Neural cell (in vitro differentiated cells): ENCODE measurements at regions not wholly inside any gene's neighbourhood (a gene's known extent, or its start where the extent isn't known, plus 50 kb on each side); places are given as distances from the start of the nearest gene placed in this dataset.

Experiments
- H2AFZ ChIP-seq: fragments of 200-600, 300-800 bp; sonication (generic), shearing (Covaris generic); 2 replicates; pipeline ENCODE4 v1.6.0; 2014; ENCODE audit warnings: low read depth, mild to moderate bottlenecking, antibody characterized with exemption, low read length, moderate library complexity
- H3F3A ChIP-seq: fragments of 200-600 bp; shearing (Covaris generic); 2 replicates; pipeline ENCODE4 v1.6.1; 2016; ENCODE audit warnings: mild to moderate bottlenecking, moderate library complexity, mixed read lengths, antibody characterized with exemption, low read length; ENCODE audit not compliant: insufficient read depth, poor library complexity, severe bottlenecking
- H3K27ac ChIP-seq: fragments of 200-600, 300-800 bp; sonication (generic), shearing (Covaris generic); 2 replicates; pipeline ENCODE4 v1.5.1; 2014; ENCODE audit warnings: mild to moderate bottlenecking, low read length, moderate library complexity
- H3K27me3 ChIP-seq: fragments of 300-800, 200-600 bp; sonication (generic), shearing (Covaris generic); 2 replicates; pipeline ENCODE4 v1.6.0; 2014; ENCODE audit warnings: mild to moderate bottlenecking, low read depth, low read length, moderate library complexity; ENCODE audit not compliant: insufficient read depth
- H3K36me3 ChIP-seq: fragments of 300-800, 200-600 bp; sonication (generic), shearing (Covaris generic); 2 replicates; pipeline ENCODE4 v1.5.1; 2014; ENCODE audit warnings: mild to moderate bottlenecking, antibody characterized with exemption, low read length, moderate library complexity; ENCODE audit not compliant: insufficient read depth
- H3K4me2 ChIP-seq: fragments of 300-800, 200-600 bp; sonication (generic), shearing (Covaris generic); 2 replicates; pipeline ENCODE4 v1.6.0; 2014; ENCODE audit warnings: mild to moderate bottlenecking, low read length
- H3K4me3 ChIP-seq: fragments of 300-800, 200-600 bp; sonication (generic), shearing (Covaris generic); 2 replicates; pipeline ENCODE4 v1.5.1; 2014; ENCODE audit warnings: mild to moderate bottlenecking, low read length, moderate library complexity
- H3K79me2 ChIP-seq: fragments of 200-600 bp; shearing (Covaris generic); replicated peaks from 2 replicates; pipeline ENCODE4 v1.6.0; 2014; ENCODE audit warnings: mild to moderate bottlenecking, low read length, moderate library complexity; ENCODE audit not compliant: insufficient read depth
- H3K9ac ChIP-seq: fragments of 300-800, 200-600 bp; sonication (generic), shearing (Covaris generic); 2 replicates; pipeline ENCODE4 v1.6.1; 2016; ENCODE audit warnings: mild to moderate bottlenecking, low read length, mixed read lengths
- H3K9me2 ChIP-seq: fragments of 200-600 bp; shearing (Covaris generic); 2 replicates; pipeline ENCODE4 v1.6.1; 2016; ENCODE audit warnings: mild to moderate bottlenecking, low read length, mixed read lengths; ENCODE audit not compliant: insufficient read depth
- H3K9me3 ChIP-seq: fragments of 200-600, 300-800 bp; sonication (generic), shearing (Covaris generic); 2 replicates; pipeline ENCODE4 v1.6.1; 2016; ENCODE audit warnings: mild to moderate bottlenecking, mixed run types, low read length, moderate library complexity, mixed read lengths
- H4K20me1 ChIP-seq: fragments of 200-600 bp; shearing (Covaris generic); 2 replicates; pipeline ENCODE4 v1.6.1; 2016; ENCODE audit warnings: mild to moderate bottlenecking, mixed run types; ENCODE audit not compliant: insufficient read depth
- CTCF ChIP-seq: fragments of 450-650 bp; IDR thresholded peaks from 2 replicates; pipeline ENCODE4 v1.5.1; 2014; ENCODE audit warnings: antibody characterized with exemption, mild to moderate bottlenecking, moderate library complexity; ENCODE audit not compliant: poor library complexity, severe bottlenecking
- EP300 ChIP-seq: fragments of 450-650 bp; conservative IDR thresholded peaks from 2 replicates; pipeline ENCODE4 v1.6.1; 2014; ENCODE audit warnings: antibody characterized with exemption, mild to moderate bottlenecking, moderate library complexity; ENCODE audit not compliant: poor library complexity, severe bottlenecking
- EZH2 ChIP-seq: fragments of 200-600, 300-800 bp; shearing (Covaris generic), sonication (generic); IDR thresholded peaks from 2 replicates; pipeline ENCODE4 v1.6.1; 2014; ENCODE audit warnings: antibody characterized with exemption, low read length, borderline replicate concordance, mild to moderate bottlenecking; ENCODE audit not compliant: insufficient read depth, poor library complexity, severe bottlenecking
- MXI1 ChIP-seq: fragments of 450-650 bp; conservative IDR thresholded peaks from 2 replicates; pipeline ENCODE4 v1.6.1; 2014; ENCODE audit warnings: antibody characterized with exemption, mild to moderate bottlenecking; ENCODE audit not compliant: poor library complexity, severe bottlenecking
- POLR2AphosphoS5 ChIP-seq: IDR thresholded peaks from 2 replicates; pipeline ENCODE4 v1.6.1; 2012
- RAD21 ChIP-seq: fragments of 450-650 bp; conservative IDR thresholded peaks from 2 replicates; pipeline ENCODE4 v1.6.1; 2014; ENCODE audit warnings: antibody characterized with exemption, mild to moderate bottlenecking, moderate library complexity
- SMC3 ChIP-seq: fragments of 450-650 bp; conservative IDR thresholded peaks from 2 replicates; pipeline ENCODE4 v1.6.1; 2014; ENCODE audit warnings: antibody characterized with exemption, mild to moderate bottlenecking, moderate library complexity; ENCODE audit not compliant: poor library complexity
- TAF1 ChIP-seq: IDR thresholded peaks from 2 replicates; pipeline ENCODE4 v1.6.1; 2012; ENCODE audit warnings: low read depth
- TF ChIP-seq, protein P1 (sequence below): IDR thresholded peaks from 2 replicates; pipeline ENCODE4 v1.6.1; 2012; ENCODE audit warnings: borderline replicate concordance

- H3K79me2 ChIP-seq = no peaks in the 10 kb centered on the region
- no peak overlapping the region for H3K4me2 ChIP-seq
- H3K9ac ChIP-seq = no peak overlapping the region
- H3K27ac ChIP-seq = no peak overlapping the region
- H3F3A ChIP-seq = no peaks in the 10 kb centered on the region
- no peak for TF ChIP-seq POLR2AphosphoS5
- TF ChIP-seq EZH2 = no peak
- no peak for TF ChIP-seq EP300
- TF ChIP-seq, protein P1, sequence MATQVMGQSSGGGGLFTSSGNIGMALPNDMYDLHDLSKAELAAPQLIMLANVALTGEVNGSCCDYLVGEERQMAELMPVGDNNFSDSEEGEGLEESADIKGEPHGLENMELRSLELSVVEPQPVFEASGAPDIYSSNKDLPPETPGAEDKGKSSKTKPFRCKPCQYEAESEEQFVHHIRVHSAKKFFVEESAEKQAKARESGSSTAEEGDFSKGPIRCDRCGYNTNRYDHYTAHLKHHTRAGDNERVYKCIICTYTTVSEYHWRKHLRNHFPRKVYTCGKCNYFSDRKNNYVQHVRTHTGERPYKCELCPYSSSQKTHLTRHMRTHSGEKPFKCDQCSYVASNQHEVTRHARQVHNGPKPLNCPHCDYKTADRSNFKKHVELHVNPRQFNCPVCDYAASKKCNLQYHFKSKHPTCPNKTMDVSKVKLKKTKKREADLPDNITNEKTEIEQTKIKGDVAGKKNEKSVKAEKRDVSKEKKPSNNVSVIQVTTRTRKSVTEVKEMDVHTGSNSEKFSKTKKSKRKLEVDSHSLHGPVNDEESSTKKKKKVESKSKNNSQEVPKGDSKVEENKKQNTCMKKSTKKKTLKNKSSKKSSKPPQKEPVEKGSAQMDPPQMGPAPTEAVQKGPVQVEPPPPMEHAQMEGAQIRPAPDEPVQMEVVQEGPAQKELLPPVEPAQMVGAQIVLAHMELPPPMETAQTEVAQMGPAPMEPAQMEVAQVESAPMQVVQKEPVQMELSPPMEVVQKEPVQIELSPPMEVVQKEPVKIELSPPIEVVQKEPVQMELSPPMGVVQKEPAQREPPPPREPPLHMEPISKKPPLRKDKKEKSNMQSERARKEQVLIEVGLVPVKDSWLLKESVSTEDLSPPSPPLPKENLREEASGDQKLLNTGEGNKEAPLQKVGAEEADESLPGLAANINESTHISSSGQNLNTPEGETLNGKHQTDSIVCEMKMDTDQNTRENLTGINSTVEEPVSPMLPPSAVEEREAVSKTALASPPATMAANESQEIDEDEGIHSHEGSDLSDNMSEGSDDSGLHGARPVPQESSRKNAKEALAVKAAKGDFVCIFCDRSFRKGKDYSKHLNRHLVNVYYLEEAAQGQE = no peak
- no peak for TF ChIP-seq TAF1
- no peak for TF ChIP-seq MXI1
- TF ChIP-seq SMC3 = no peak
- TF ChIP-seq RAD21 = no peak
- TF ChIP-seq CTCF = no peak
- no peaks in the 10 kb centered on the region for H3K9me3 ChIP-seq
- H4K20me1 ChIP-seq = no peaks in the 10 kb centered on the region
- no peaks in the 10 kb centered on the region for H3K36me3 ChIP-seq
- no peaks in the 10 kb centered on the region for H3K27me3 ChIP-seq
- no peak overlapping the region for H2AFZ ChIP-seq
- no peak overlapping the region for H3K4me3 ChIP-seq
- no peaks in the 10 kb centered on the region for H3K9me2 ChIP-seq
Observed at GRCh38 chr2:128530025-128530573, 211.4 kb upstream of the HS6ST1 start.

DNA sequence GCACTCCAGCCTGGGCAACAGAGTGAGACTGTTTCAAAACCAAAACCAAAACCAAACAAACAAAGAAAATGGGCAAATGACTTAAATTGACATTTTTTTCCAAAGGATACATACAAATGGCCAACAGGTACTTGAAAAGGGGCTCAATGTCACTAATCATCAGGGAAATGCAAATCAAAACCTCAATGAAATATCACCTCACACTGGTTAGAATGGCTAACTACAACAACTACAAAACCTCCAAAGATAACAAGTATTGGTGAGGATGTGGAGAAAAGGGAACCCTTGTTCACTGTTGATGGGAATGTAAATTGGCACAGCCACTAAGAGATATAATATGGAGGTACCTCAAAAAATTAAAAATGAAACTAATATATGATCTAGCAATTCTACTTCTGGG lies 213.2 kb upstream of the HS6ST1 start:
- Histone ChIP-seq H3K79me2 (no peaks in the 10 kb centered on the region), H3K9ac (no peak overlapping the region), H3K27me3 (no peaks in the 10 kb centered on the region), H3K4me2 (no peak overlapping the region), H3K36me3 (no peaks in the 10 kb centered on the region), H2AFZ (no peak overlapping the region), H3K27ac (no peak overlapping the region), H3K9me2 (no peaks in the 10 kb centered on the region), H3K4me3 (no peak overlapping the region), H3F3A (no peaks in the 10 kb centered on the region), H4K20me1 (no peaks in the 10 kb centered on the region), H3K9me3 (no peaks in the 10 kb centered on the region)
- TF ChIP-seq, protein P1 = no peak
- TF ChIP-seq EP300 (no peak), POLR2AphosphoS5 (no peak), RAD21 (no peak), MXI1 (no peak), EZH2 (no peak), CTCF (no peak), SMC3 (no peak), TAF1 (no peak)
